ENCODE measurements at regions not wholly inside any gene's neighbourhood (a gene's known extent, or its start where the extent isn't known, plus 50 kb on each side); places are given as distances from the start of the nearest gene placed in this dataset.

- H3K27me3 Mint-ChIP-seq (ENCODE audit: unreplicated experiment), result no peaks in the 10 kb centered on the region
- peaks cover 3% of the 10 kb centered on the region for H3K4me1 Mint-ChIP-seq (ENCODE audit: unreplicated experiment)
- H3K4me3 Mint-ChIP-seq (ENCODE audit: unreplicated experiment), result no peak overlapping the region
- H3K36me3 Mint-ChIP-seq (ENCODE audit: low read depth, unreplicated experiment), result no peaks in the 10 kb centered on the region
- no peaks in the 10 kb centered on the region for H3K9me3 Mint-ChIP-seq (ENCODE audit: unreplicated experiment)
- no peak overlapping the region for H3K27ac Mint-ChIP-seq (ENCODE audit: unreplicated experiment)
- TF ChIP-seq CTCF (IDR thresholded peaks at IDR 0.05; ENCODE audit: unreplicated experiment), result no peak
- no peak for DNase-seq (ENCODE audit: low spot score)
These were observed 651.1 kb upstream of the TBX3 start for GRCh38 chr12:115335048-115335447.

GRCh38 chr12:115332945-115333344, 649.0 kb upstream of the TBX3 start:
- TF ChIP-seq CTCF (IDR thresholded peaks at IDR 0.05; ENCODE audit: unreplicated experiment), result no peak
- no peaks in the 10 kb centered on the region for H3K9me3 Mint-ChIP-seq (ENCODE audit: unreplicated experiment)
- no peak overlapping the region for H3K27ac Mint-ChIP-seq (ENCODE audit: unreplicated experiment)
- H3K4me3 Mint-ChIP-seq (ENCODE audit: unreplicated experiment), result no peak overlapping the region
- DNase-seq (ENCODE audit: low spot score), result no peak
- H3K4me1 Mint-ChIP-seq (ENCODE audit: unreplicated experiment), result peaks cover 3% of the 10 kb centered on the region
- no peaks in the 10 kb centered on the region for H3K36me3 Mint-ChIP-seq (ENCODE audit: low read depth, unreplicated experiment)
- no peaks in the 10 kb centered on the region for H3K27me3 Mint-ChIP-seq (ENCODE audit: unreplicated experiment)

GRCh38 chr12:115325858-115326257, 641.9 kb upstream of the TBX3 start:
- Mint-ChIP-seq H3K4me1 (ENCODE audit: unreplicated experiment) (no peaks in the 10 kb centered on the region), H3K27ac (ENCODE audit: unreplicated experiment) (no peak overlapping the region), H3K27me3 (ENCODE audit: unreplicated experiment) (peaks cover 1% of the 10 kb centered on the region), H3K9me3 (ENCODE audit: unreplicated experiment) (no peaks in the 10 kb centered on the region), H3K4me3 (ENCODE audit: unreplicated experiment) (no peak overlapping the region), H3K36me3 (ENCODE audit: low read depth, unreplicated experiment) (no peaks in the 10 kb centered on the region)
- no peak for DNase-seq (ENCODE audit: low spot score)
- TF ChIP-seq CTCF (IDR thresholded peaks at IDR 0.05; ENCODE audit: unreplicated experiment), result no peak

GRCh38 chr12:115324949-115325593, 641.1 kb upstream of the TBX3 start:
- DNase-seq (ENCODE audit: low spot score), result no peak
- no peak overlapping the region for H3K27ac Mint-ChIP-seq (ENCODE audit: unreplicated experiment)
- H3K4me3 Mint-ChIP-seq (ENCODE audit: unreplicated experiment), result no peak overlapping the region
- H3K27me3 Mint-ChIP-seq (ENCODE audit: unreplicated experiment), result peaks cover 1% of the 10 kb centered on the region
- no peak for TF ChIP-seq CTCF (IDR thresholded peaks at IDR 0.05; ENCODE audit: unreplicated experiment)
- H3K36me3 Mint-ChIP-seq (ENCODE audit: low read depth, unreplicated experiment), result no peaks in the 10 kb centered on the region
- no peaks in the 10 kb centered on the region for H3K9me3 Mint-ChIP-seq (ENCODE audit: unreplicated experiment)
- H3K4me1 Mint-ChIP-seq (ENCODE audit: unreplicated experiment), result no peaks in the 10 kb centered on the region

GRCh38 chr12:115323223-115323905, 639.4 kb upstream of the TBX3 start:
- Mint-ChIP-seq H3K27ac (ENCODE audit: unreplicated experiment) (no peak overlapping the region), H3K36me3 (ENCODE audit: low read depth, unreplicated experiment) (no peaks in the 10 kb centered on the region)
- DNase-seq (ENCODE audit: low spot score), result no peak

More at GRCh38 chr12:115323223-115323905, 639.4 kb upstream of the TBX3 start:
- no peaks in the 10 kb centered on the region for H3K4me1 Mint-ChIP-seq (ENCODE audit: unreplicated experiment)
- no peak for TF ChIP-seq CTCF (IDR thresholded peaks at IDR 0.05; ENCODE audit: unreplicated experiment)
- no peak overlapping the region for H3K4me3 Mint-ChIP-seq (ENCODE audit: unreplicated experiment)
- peaks cover 1% of the 10 kb centered on the region for H3K27me3 Mint-ChIP-seq (ENCODE audit: unreplicated experiment)
- no peaks in the 10 kb centered on the region for H3K9me3 Mint-ChIP-seq (ENCODE audit: unreplicated experiment)
